NT2/D1 (cell line): ENCODE measurements at regions not wholly inside any gene's neighbourhood (a gene's known extent, or its start where the extent isn't known, plus 50 kb on each side); places are given as distances from the start of the nearest gene placed in this dataset.

ENCODE experiments used
- YY1 ChIP-seq: IDR thresholded peaks from 2 replicates; pipeline ENCODE4 v1.6.1; 2011; ENCODE audit not compliant: insufficient read length, insufficient read depth
- ZNF274 ChIP-seq: IDR thresholded peaks from 2 replicates; pipeline ENCODE4 v1.6.1; 2011; ENCODE audit warnings: mild to moderate bottlenecking, low read depth, low read length

DNA sequence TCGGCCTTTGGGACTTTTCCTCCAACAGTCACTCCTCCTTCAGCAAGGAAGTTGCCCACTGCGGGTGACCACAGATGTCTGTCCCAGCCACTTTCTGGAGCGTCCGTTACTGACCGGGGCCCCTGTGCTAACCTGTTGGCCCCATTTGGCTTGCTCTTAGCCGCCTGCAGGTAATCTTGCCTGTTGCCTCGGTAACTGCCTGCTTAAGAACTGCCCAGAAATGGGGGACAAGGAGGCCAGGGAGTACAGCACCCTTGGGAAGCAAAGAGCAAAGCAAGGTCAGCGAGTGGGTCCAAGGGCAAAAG, 338.8 kb upstream of the SFSWAP start:
- TF ChIP-seq ZNF274 = no peak
- no peak for TF ChIP-seq YY1
